HG02981 (cell line): ENCODE measurements at regions not wholly inside any gene's neighbourhood (a gene's known extent, or its start where the extent isn't known, plus 50 kb on each side); places are given as distances from the start of the nearest gene placed in this dataset.
"Not testable (repeated sequence)": the region's sequence is repeated elsewhere in the genome, so short reads cannot be mapped to it uniquely, and the experiment has no call there.

Experiments used
- ATAC-seq: cut with Tn5 transposase; IDR thresholded peaks from one replicate; pipeline ENCODE4 v1.9.1; 2021; ENCODE audit warnings: mild to moderate bottlenecking, moderate library complexity; ENCODE audit not compliant: unreplicated experiment

DNA sequence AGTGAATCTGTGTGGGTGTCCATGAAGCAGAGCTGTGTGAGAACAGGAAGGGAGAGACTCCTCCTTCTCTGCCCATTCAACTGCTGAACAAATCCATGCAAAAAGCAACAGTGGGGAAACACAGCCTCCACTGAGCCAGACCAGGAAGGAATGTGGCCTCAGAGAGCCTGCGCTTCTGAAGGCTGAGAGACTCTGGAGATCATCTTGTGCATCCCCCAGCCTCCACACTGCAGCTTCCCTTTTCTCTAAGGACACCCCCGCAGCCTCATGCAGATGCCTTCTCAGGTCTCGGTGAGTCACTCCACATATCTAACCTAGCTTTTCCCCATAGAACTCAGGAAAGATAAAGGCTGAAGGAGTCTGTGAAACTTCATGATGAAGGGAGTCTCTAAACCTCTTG is 402.9 kb downstream of the TNS1 start:
- no peak for ATAC-seq

GRCh38 chr2:217597681-217598080 is 405.1 kb downstream of the TNS1 start:
- ATAC-seq: no peak

DNA sequence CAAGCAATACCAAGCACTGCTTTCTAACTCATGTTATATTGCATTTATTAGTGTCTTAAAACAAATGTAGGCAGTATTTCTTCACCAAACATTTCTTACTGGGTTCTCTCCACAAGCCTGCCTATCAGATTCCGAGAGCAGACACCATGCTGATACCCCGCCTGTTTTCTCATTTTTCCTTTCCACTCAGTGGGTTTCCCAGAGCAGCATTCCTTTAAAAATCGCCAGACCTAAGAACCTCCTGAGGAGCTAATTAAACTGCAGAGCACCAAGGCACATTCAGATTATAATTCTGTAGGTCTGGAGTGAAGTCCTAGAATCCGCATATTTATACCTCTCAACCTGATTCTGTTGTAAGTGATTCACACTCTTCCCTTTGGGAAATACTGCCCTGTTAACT is 405.6 kb downstream of the TNS1 start:
- no peak for ATAC-seq

- ATAC-seq: peak; percentile 69
Measured at GRCh38 chr2:217593732-217594131, 409.1 kb downstream of the TNS1 start.

DNA sequence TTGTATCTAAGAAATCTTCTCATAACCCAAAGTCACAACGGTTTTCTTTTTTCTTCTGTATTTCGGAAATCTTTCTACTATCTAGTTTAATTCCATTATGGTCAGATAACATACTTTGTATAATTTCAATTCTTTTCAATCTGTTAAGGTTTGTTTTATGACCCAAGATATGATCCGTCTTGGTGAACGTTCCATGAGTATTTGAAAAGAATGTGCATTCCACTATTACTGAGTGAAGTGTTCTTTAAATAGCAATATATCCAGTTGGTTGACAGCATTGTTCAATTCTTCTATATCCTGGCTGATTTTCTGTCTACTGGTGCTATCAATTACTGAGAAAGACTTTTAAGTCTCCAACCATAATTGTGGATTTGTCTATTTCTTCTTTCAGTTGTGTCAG is 414.5 kb downstream of the TNS1 start:
- ATAC-seq: no peak

DNA sequence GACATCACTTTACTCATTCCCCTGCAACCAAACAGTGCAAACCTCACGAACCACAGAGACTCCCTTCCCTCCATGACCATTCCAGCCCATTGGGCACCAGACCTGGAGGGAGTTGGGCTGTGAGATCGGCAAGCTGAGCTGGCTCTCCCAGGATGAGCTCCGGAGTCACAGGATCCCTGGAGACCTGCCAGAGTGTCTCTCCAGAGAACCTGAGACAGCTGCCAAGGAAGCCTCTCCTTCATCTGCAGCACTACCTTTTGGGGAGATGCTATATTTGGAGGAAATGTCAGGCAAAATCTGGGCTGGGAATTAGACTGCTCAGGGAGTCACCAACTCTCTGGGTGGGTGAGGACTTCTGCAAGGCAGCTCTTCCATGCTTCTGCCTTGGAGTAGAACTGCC is 417.4 kb downstream of the TNS1 start:
- ATAC-seq: no peak

- ATAC-seq: not testable (repeated sequence)
Measured at GRCh38 chr2:217580407-217580806, 422.4 kb downstream of the TNS1 start.

DNA sequence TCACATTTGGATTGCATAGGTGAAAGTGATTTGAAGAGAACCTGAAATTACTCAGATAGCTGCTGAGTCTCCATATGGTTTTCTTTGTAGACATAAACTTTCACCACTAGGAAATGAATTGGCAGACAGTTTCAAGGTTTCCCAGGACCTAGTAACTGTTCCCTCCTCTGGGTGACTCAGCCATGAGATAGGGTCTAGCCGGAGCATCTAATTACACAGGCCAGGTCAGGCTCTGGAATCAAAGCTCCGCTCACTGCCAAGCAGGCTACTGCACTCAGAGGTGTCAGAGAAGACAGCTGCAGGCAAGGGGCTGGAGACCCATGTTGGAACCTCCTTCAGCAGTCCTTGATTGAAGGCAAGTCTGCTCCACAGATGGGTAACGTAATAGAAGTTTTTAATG is 429.2 kb downstream of the TNS1 start:
- ATAC-seq: no peak

- no peak for ATAC-seq
Measured at GRCh38 chr2:217570394-217570793, 432.4 kb downstream of the TNS1 start.

DNA sequence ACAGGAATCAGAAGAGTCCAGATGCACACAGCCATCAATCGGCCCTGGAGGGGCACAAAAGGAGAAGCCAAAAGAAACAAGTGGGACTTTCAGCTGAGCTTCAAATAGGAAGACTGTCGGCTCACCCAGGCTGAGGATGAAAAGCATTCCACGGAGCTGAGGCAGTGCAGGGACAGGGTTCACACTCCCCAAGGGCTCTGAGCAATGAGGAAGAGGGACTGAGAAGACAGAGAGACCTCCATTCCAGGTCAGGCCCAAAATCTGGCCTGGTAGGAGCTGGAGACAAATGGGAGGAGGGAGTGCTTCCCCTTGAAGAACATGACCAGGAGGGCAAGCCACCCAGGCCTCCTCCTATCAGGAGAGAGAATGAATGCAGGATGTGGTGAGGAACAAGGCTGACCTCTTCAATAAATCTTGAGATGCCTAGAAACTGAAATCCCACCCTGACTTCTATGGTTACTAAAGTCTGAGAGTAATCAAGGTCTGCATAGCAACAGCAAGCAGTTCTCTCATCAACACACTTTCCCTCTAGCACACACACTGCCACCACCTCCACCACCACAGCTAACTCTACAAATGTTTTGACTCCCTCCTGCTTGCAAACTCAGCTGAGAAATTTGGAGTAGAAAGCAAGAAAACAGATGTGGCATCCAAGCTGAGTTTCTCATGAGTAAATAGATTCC is 434.4 kb downstream of the TNS1 start:
- no peak for ATAC-seq

GRCh38 chr2:217563565-217563964 is 439.2 kb downstream of the TNS1 start:
- no peak for ATAC-seq

- no peak for ATAC-seq
Measured at GRCh38 chr2:217562871-217563480, 439.8 kb downstream of the TNS1 start.

DNA sequence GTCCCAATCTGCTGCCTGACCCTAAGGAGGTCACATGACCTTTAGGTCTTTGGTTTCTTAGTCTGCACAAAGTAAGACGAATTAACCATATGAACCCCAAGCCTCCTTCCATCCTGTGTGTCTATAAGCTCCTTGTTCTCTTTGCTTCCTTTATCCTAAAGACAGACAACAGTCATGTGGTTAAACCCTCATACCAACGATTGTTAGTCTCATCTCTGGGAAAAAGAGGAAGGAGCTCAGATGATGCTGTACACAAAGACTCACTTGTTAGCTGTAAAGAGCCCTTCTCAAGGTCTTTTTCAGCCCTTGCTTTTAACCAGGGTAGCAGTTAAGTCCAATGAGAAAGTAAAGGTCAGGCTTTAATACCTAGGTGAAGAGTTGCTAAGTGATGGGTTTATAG is 443.7 kb downstream of the TNS1 start:
- ATAC-seq: no peak

DNA sequence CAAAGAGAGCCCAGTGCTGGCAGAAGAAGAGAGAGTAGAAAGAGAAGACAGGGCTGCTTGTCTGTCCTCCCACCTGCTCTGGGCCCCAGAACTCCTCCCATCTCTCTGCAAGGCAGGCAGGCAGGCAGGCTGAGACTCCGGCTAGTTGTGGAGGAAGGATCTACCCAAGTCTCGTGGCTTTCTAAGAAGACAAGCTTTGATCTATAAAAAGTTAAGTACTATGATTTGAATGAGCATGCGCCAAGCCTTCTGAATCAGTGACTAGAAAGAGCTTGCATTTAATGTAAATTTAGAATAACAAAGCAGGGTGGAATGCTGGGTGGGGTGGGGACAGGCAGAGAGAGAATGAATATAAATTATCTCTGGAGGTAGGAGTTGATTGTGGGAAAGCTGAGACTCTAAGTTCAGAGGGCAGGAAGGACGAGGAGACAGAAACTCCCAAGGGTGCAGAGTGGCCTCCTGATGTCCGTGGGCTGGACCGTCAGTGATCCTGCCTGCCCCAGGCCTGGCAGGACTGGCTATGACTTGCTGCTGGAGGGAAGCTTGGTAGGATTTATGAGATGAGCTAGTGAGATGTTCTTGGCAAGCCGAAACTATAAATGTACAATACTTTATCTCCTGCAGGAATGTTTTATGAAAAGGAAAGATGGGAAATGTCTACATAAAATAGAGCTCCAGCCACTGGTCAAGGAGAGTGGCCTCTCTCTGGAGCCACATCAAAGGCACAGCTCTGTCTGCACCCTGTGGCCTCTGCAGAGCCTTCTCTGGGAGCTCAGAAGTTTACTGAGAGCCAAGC is 447.5 kb downstream of the TNS1 start:
- ATAC-seq: no peak

GRCh38 chr2:217553679-217554078 is 449.1 kb downstream of the TNS1 start:
- ATAC-seq: no peak

GRCh38 chr2:217553202-217553601 is 449.6 kb downstream of the TNS1 start:
- no peak for ATAC-seq

- no peak for ATAC-seq
Measured at GRCh38 chr2:217552081-217552480, 450.7 kb downstream of the TNS1 start.

GRCh38 chr2:217551252-217551899 is 451.4 kb downstream of the TNS1 start:
- ATAC-seq: no peak

GRCh38 chr2:217539126-217539525 is 463.7 kb downstream of the TNS1 start:
- ATAC-seq: no peak

GRCh38 chr2:217538719-217539118 is 464.1 kb downstream of the TNS1 start:
- no peak for ATAC-seq

DNA sequence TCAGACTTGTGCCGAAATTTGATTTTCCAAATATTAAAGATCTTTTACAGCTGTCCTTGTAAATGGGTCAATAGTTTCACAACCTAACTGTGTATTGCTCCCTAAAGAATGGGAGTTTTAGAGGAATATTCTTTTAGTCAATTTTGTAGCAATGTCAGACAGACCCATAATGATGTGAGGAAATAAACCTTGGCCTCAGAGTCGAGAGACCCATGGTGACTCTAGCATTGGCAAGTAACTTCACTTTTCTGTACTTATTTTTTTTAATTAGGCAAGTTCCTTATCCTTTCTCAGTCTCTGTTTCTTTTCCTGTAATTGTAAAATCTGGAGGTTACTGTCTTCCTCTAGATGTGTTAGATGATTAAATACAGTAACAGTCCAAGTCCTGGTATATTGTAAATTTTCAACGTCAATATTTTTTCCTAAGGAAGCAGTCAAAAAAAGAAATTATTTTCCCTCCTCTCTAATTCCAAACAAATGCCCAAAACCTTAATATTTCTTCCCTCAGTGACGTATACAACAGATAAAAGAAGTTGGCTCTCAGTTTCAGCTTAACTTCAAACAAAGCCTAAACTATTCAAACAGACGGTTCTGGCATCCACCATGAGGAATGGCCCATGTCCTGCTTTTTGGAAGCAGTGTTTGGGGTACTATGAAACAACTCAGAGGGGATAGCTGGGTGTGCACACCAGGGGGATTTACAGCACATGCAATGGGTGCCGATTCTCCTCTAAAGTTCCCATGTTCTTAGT is 466.7 kb downstream of the TNS1 start:
- no peak for ATAC-seq
